ENCODE measurements at regions not wholly inside any gene's neighbourhood (a gene's known extent, or its start where the extent isn't known, plus 50 kb on each side); places are given as distances from the start of the nearest gene placed in this dataset.

GRCh38 chr5:167143716-167144115 lies 1147.7 kb upstream of the WWC1 start:
- Histone ChIP-seq H3K9ac (ENCODE audit: low read length) (no peak overlapping the region), H3K36me3 (ENCODE audit: insufficient read depth, low read length) (no peaks in the 10 kb centered on the region), H3K4me3 (ENCODE audit: low read length) (no peak overlapping the region), H3K9me2 (ENCODE audit: insufficient read depth, low read length) (no peaks in the 10 kb centered on the region), H4K20me1 (ENCODE audit: insufficient read depth) (no peaks in the 10 kb centered on the region), H3F3A (ENCODE audit: insufficient read depth, low read length, poor library complexity, severe bottlenecking) (no peaks in the 10 kb centered on the region), H2AFZ (ENCODE audit: low read depth, low read length) (no peak overlapping the region), H3K27ac (ENCODE audit: low read length) (no peak overlapping the region), H3K27me3 (ENCODE audit: insufficient read depth, low read depth, low read length) (no peaks in the 10 kb centered on the region), H3K4me2 (ENCODE audit: low read length) (no peak overlapping the region), H3K9me3 (ENCODE audit: low read length) (no peaks in the 10 kb centered on the region), H3K79me2 (replicated peaks; ENCODE audit: insufficient read depth, low read length) (no peaks in the 10 kb centered on the region)
- TF ChIP-seq EP300 (conservative IDR thresholded peaks at IDR 0.05; ENCODE audit: poor library complexity, severe bottlenecking): no peak

- Histone ChIP-seq H3K9ac (ENCODE audit: low read length) (no peak overlapping the region), H3K36me3 (ENCODE audit: insufficient read depth, low read length) (no peaks in the 10 kb centered on the region), H3K27ac (ENCODE audit: low read length) (no peak overlapping the region), H3K9me2 (ENCODE audit: insufficient read depth, low read length) (no peaks in the 10 kb centered on the region), H3K4me3 (ENCODE audit: low read length) (no peak overlapping the region), H3K4me2 (ENCODE audit: low read length) (no peak overlapping the region), H3K27me3 (ENCODE audit: insufficient read depth, low read depth, low read length) (no peaks in the 10 kb centered on the region), H4K20me1 (ENCODE audit: insufficient read depth) (no peaks in the 10 kb centered on the region), H3K79me2 (replicated peaks; ENCODE audit: insufficient read depth, low read length) (no peaks in the 10 kb centered on the region), H2AFZ (ENCODE audit: low read depth, low read length) (no peak overlapping the region), H3F3A (ENCODE audit: insufficient read depth, low read length, poor library complexity, severe bottlenecking) (no peaks in the 10 kb centered on the region), H3K9me3 (ENCODE audit: low read length) (no peaks in the 10 kb centered on the region)
- TF ChIP-seq, protein P1, sequence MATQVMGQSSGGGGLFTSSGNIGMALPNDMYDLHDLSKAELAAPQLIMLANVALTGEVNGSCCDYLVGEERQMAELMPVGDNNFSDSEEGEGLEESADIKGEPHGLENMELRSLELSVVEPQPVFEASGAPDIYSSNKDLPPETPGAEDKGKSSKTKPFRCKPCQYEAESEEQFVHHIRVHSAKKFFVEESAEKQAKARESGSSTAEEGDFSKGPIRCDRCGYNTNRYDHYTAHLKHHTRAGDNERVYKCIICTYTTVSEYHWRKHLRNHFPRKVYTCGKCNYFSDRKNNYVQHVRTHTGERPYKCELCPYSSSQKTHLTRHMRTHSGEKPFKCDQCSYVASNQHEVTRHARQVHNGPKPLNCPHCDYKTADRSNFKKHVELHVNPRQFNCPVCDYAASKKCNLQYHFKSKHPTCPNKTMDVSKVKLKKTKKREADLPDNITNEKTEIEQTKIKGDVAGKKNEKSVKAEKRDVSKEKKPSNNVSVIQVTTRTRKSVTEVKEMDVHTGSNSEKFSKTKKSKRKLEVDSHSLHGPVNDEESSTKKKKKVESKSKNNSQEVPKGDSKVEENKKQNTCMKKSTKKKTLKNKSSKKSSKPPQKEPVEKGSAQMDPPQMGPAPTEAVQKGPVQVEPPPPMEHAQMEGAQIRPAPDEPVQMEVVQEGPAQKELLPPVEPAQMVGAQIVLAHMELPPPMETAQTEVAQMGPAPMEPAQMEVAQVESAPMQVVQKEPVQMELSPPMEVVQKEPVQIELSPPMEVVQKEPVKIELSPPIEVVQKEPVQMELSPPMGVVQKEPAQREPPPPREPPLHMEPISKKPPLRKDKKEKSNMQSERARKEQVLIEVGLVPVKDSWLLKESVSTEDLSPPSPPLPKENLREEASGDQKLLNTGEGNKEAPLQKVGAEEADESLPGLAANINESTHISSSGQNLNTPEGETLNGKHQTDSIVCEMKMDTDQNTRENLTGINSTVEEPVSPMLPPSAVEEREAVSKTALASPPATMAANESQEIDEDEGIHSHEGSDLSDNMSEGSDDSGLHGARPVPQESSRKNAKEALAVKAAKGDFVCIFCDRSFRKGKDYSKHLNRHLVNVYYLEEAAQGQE (IDR thresholded peaks at IDR 0.05; ENCODE audit: borderline replicate concordance): no peak
- TF ChIP-seq RAD21 (conservative IDR thresholded peaks at IDR 0.05): no peak
- TF ChIP-seq EZH2 (IDR thresholded peaks at IDR 0.05; ENCODE audit: borderline replicate concordance, insufficient read depth, low read length, poor library complexity, severe bottlenecking): no peak
- no peak for TF ChIP-seq SMC3 (conservative IDR thresholded peaks at IDR 0.05; ENCODE audit: poor library complexity)
- no peak for TF ChIP-seq POLR2AphosphoS5 (IDR thresholded peaks at IDR 0.05)
- TF ChIP-seq TAF1 (IDR thresholded peaks at IDR 0.05; ENCODE audit: low read depth): no peak
- TF ChIP-seq EP300 (conservative IDR thresholded peaks at IDR 0.05; ENCODE audit: poor library complexity, severe bottlenecking): no peak
- TF ChIP-seq MXI1 (conservative IDR thresholded peaks at IDR 0.05; ENCODE audit: poor library complexity, severe bottlenecking): no peak
- no peak for TF ChIP-seq CTCF (IDR thresholded peaks at IDR 0.05; ENCODE audit: poor library complexity, severe bottlenecking)
Observed at GRCh38 chr5:167145841-167146240, 1145.6 kb upstream of the WWC1 start.

- Histone ChIP-seq H3K9me3 (ENCODE audit: low read length) (no peaks in the 10 kb centered on the region), H2AFZ (ENCODE audit: low read depth, low read length) (no peak overlapping the region), H3K4me3 (ENCODE audit: low read length) (peak overlapping the region; percentile 5), H4K20me1 (ENCODE audit: insufficient read depth) (no peaks in the 10 kb centered on the region), H3K4me2 (ENCODE audit: low read length) (peak overlapping the region; percentile 4), H3K36me3 (ENCODE audit: insufficient read depth, low read length) (no peaks in the 10 kb centered on the region), H3K79me2 (replicated peaks; ENCODE audit: insufficient read depth, low read length) (no peaks in the 10 kb centered on the region), H3K27me3 (ENCODE audit: insufficient read depth, low read depth, low read length) (no peaks in the 10 kb centered on the region), H3F3A (ENCODE audit: insufficient read depth, low read length, poor library complexity, severe bottlenecking) (no peaks in the 10 kb centered on the region), H3K27ac (ENCODE audit: low read length) (peak overlapping the region; percentile 32), H3K9me2 (ENCODE audit: insufficient read depth, low read length) (no peaks in the 10 kb centered on the region), H3K9ac (ENCODE audit: low read length) (no peak overlapping the region)
- TF ChIP-seq MXI1 (conservative IDR thresholded peaks at IDR 0.05; ENCODE audit: poor library complexity, severe bottlenecking) (no peak), EP300 (conservative IDR thresholded peaks at IDR 0.05; ENCODE audit: poor library complexity, severe bottlenecking) (peak; percentile 74), CTCF (IDR thresholded peaks at IDR 0.05; ENCODE audit: poor library complexity, severe bottlenecking) (peak; percentile 51), EZH2 (IDR thresholded peaks at IDR 0.05; ENCODE audit: borderline replicate concordance, insufficient read depth, low read length, poor library complexity, severe bottlenecking) (no peak), TAF1 (IDR thresholded peaks at IDR 0.05; ENCODE audit: low read depth) (no peak), RAD21 (conservative IDR thresholded peaks at IDR 0.05) (peak; percentile 66), SMC3 (conservative IDR thresholded peaks at IDR 0.05; ENCODE audit: poor library complexity) (peak; percentile 63), POLR2AphosphoS5 (IDR thresholded peaks at IDR 0.05) (peak; percentile 82)
- TF ChIP-seq, protein P1 (IDR thresholded peaks at IDR 0.05; ENCODE audit: borderline replicate concordance): no peak
Observed at GRCh38 chr5:167147879-167148278, 1143.6 kb upstream of the WWC1 start.
